ENCODE measurements at regions not wholly inside any gene's neighbourhood (a gene's known extent, or its start where the extent isn't known, plus 50 kb on each side); places are given as distances from the start of the nearest gene placed in this dataset.

GRCh38 chr6:160861824-160862223, 129.7 kb upstream of the MAP3K4 start (continued):
- TF ChIP-seq, protein P1, sequence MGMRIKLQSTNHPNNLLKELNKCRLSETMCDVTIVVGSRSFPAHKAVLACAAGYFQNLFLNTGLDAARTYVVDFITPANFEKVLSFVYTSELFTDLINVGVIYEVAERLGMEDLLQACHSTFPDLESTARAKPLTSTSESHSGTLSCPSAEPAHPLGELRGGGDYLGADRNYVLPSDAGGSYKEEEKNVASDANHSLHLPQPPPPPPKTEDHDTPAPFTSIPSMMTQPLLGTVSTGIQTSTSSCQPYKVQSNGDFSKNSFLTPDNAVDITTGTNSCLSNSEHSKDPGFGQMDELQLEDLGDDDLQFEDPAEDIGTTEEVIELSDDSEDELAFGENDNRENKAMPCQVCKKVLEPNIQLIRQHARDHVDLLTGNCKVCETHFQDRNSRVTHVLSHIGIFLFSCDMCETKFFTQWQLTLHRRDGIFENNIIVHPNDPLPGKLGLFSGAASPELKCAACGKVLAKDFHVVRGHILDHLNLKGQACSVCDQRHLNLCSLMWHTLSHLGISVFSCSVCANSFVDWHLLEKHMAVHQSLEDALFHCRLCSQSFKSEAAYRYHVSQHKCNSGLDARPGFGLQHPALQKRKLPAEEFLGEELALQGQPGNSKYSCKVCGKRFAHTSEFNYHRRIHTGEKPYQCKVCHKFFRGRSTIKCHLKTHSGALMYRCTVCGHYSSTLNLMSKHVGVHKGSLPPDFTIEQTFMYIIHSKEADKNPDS (CRISPR knock-in tag; IDR thresholded peaks at IDR 0.05): no peak
- TF ChIP-seq, protein P2, sequence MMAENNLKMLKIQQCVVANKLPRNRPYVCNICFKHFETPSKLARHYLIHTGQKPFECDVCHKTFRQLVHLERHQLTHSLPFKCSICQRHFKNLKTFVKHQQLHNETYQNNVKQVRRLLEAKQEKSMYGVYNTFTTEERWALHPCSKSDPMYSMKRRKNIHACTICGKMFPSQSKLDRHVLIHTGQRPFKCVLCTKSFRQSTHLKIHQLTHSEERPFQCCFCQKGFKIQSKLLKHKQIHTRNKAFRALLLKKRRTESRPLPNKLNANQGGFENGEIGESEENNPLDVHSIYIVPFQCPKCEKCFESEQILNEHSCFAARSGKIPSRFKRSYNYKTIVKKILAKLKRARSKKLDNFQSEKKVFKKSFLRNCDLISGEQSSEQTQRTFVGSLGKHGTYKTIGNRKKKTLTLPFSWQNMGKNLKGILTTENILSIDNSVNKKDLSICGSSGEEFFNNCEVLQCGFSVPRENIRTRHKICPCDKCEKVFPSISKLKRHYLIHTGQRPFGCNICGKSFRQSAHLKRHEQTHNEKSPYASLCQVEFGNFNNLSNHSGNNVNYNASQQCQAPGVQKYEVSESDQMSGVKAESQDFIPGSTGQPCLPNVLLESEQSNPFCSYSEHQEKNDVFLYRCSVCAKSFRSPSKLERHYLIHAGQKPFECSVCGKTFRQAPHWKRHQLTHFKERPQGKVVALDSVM (CRISPR knock-in tag; IDR thresholded peaks at IDR 0.05): no peak
- TF ChIP-seq, protein P3, sequence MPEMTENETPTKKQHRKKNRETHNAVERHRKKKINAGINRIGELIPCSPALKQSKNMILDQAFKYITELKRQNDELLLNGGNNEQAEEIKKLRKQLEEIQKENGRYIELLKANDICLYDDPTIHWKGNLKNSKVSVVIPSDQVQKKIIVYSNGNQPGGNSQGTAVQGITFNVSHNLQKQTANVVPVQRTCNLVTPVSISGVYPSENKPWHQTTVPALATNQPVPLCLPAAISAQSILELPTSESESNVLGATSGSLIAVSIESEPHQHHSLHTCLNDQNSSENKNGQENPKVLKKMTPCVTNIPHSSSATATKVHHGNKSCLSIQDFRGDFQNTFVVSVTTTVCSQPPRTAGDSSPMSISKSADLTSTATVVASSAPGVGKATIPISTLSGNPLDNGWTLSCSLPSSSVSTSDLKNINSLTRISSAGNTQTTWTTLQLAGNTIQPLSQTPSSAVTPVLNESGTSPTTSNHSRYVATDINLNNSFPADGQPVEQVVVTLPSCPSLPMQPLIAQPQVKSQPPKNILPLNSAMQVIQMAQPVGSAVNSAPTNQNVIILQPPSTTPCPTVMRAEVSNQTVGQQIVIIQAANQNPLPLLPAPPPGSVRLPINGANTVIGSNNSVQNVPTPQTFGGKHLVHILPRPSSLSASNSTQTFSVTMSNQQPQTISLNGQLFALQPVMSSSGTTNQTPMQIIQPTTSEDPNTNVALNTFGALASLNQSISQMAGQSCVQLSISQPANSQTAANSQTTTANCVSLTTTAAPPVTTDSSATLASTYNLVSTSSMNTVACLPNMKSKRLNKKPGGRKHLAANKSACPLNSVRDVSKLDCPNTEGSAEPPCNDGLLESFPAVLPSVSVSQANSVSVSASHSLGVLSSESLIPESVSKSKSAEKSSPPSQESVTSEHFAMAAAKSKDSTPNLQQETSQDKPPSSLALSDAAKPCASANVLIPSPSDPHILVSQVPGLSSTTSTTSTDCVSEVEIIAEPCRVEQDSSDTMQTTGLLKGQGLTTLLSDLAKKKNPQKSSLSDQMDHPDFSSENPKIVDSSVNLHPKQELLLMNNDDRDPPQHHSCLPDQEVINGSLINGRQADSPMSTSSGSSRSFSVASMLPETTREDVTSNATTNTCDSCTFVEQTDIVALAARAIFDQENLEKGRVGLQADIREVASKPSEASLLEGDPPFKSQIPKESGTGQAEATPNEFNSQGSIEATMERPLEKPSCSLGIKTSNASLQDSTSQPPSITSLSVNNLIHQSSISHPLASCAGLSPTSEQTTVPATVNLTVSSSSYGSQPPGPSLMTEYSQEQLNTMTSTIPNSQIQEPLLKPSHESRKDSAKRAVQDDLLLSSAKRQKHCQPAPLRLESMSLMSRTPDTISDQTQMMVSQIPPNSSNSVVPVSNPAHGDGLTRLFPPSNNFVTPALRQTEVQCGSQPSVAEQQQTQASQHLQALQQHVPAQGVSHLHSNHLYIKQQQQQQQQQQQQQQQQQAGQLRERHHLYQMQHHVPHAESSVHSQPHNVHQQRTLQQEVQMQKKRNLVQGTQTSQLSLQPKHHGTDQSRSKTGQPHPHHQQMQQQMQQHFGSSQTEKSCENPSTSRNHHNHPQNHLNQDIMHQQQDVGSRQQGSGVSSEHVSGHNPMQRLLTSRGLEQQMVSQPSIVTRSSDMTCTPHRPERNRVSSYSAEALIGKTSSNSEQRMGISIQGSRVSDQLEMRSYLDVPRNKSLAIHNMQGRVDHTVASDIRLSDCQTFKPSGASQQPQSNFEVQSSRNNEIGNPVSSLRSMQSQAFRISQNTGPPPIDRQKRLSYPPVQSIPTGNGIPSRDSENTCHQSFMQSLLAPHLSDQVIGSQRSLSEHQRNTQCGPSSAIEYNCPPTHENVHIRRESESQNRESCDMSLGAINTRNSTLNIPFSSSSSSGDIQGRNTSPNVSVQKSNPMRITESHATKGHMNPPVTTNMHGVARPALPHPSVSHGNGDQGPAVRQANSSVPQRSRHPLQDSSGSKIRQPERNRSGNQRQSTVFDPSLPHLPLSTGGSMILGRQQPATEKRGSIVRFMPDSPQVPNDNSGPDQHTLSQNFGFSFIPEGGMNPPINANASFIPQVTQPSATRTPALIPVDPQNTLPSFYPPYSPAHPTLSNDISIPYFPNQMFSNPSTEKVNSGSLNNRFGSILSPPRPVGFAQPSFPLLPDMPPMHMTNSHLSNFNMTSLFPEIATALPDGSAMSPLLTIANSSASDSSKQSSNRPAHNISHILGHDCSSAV (CRISPR knock-in tag; IDR thresholded peaks at IDR 0.05; ENCODE audit: borderline replicate concordance): no peak
- TF ChIP-seq ZNF607 (CRISPR knock-in tag; IDR thresholded peaks at IDR 0.05; ENCODE audit: borderline replicate concordance) (no peak), HOXA7 (CRISPR knock-in tag; IDR thresholded peaks at IDR 0.05) (no peak), NCOA1 (CRISPR knock-in tag; IDR thresholded peaks at IDR 0.05) (no peak)

Data from HepG2 (cell line).